Suprapubic skin (tissue), 3 donors: ENCODE measurements at regions not wholly inside any gene's neighbourhood (a gene's known extent, or its start where the extent isn't known, plus 50 kb on each side); places are given as distances from the start of the nearest gene placed in this dataset.

Experiments used
- EP300 ChIP-seq: sonication (generic); formaldehyde crosslinking; IDR thresholded peaks from one replicate; pipeline ENCODE4 v1.6.1; 2017; ENCODE audit warnings: antibody characterized with exemption
- POLR2A ChIP-seq, 2 donors: fragments of 450-650 bp; IDR thresholded peaks; one replicate each; pipeline ENCODE4 v1.6.1; 2017; ENCODE audit warnings: antibody characterized with exemption in 2 of 2, mild to moderate bottlenecking in 2 of 2, moderate library complexity in 2 of 2
- TF ChIP-seq, protein P1 (sequence below), 2 donors: fragments of 200-600 bp in 1 of 2; fragments of 450-650 bp in 1 of 2; sonication (generic) in 1 of 2; IDR thresholded peaks; one replicate each; pipeline ENCODE4 v1.5.1; 2016 to 2019; ENCODE audit warnings: antibody characterized with exemption in 2 of 2, mild to moderate bottlenecking in 1 of 2, moderate library complexity in 1 of 2

- TF ChIP-seq, protein P1, sequence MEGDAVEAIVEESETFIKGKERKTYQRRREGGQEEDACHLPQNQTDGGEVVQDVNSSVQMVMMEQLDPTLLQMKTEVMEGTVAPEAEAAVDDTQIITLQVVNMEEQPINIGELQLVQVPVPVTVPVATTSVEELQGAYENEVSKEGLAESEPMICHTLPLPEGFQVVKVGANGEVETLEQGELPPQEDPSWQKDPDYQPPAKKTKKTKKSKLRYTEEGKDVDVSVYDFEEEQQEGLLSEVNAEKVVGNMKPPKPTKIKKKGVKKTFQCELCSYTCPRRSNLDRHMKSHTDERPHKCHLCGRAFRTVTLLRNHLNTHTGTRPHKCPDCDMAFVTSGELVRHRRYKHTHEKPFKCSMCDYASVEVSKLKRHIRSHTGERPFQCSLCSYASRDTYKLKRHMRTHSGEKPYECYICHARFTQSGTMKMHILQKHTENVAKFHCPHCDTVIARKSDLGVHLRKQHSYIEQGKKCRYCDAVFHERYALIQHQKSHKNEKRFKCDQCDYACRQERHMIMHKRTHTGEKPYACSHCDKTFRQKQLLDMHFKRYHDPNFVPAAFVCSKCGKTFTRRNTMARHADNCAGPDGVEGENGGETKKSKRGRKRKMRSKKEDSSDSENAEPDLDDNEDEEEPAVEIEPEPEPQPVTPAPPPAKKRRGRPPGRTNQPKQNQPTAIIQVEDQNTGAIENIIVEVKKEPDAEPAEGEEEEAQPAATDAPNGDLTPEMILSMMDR (IDR thresholded peaks at IDR 0.05), result no peak
- no peak for TF ChIP-seq EP300
- TF ChIP-seq POLR2A (IDR thresholded peaks at IDR 0.05), result no peak
Observed at GRCh38 chr9:129312251-129313122, 134.4 kb upstream of the IER5L start.
